PC-3 (cell line): ENCODE measurements at regions not wholly inside any gene's neighbourhood (a gene's known extent, or its start where the extent isn't known, plus 50 kb on each side); places are given as distances from the start of the nearest gene placed in this dataset.

ENCODE experiments used
- CTCF ChIP-seq: fragments of 300-600 bp; sonication (generic); conservative IDR thresholded peaks from 2 replicates; pipeline ENCODE4 v1.5.1; 2017; ENCODE audit warnings: antibody characterized with exemption, low read depth, mild to moderate bottlenecking, low read length
- EZH2 ChIP-seq: fragments of 300-600 bp; sonication (generic); IDR thresholded peaks from one replicate; pipeline ENCODE4 v1.6.1; 2017; ENCODE audit warnings: antibody characterized with exemption, mild to moderate bottlenecking, low read length; ENCODE audit not compliant: unreplicated experiment
- EZH2phosphoT487 ChIP-seq: fragments of 300-600 bp; sonication (generic); IDR thresholded peaks from 2 replicates; pipeline ENCODE4 v1.6.1; 2018; ENCODE audit warnings: mild to moderate bottlenecking, antibody characterized with exemption, low read length, borderline replicate concordance

DNA sequence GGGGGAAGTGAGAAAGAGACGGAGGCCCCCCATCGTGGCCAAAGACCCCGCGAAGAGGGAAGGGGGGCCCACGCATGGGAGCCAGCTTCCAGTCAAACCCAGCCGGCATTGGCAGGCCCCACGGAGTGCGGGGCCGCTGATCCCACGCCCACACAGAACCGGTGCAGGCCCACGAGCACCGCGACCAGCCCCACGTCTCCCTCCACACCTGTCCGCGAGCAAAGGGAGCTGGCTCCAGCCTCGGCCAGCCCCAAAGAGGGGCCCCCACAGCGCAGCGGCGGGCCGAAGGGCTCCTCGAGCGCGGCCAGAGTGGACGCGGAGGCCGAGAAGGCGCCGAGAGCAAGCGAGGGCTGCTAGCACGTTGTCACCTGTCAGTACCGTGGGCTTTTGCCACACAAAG is 125.0 kb upstream of the TWIST2 start:
- TF ChIP-seq CTCF (no peak), EZH2phosphoT487 (no peak), EZH2 (no peak)
